HEK293 (cell line): ENCODE measurements at regions not wholly inside any gene's neighbourhood (a gene's known extent, or its start where the extent isn't known, plus 50 kb on each side); places are given as distances from the start of the nearest gene placed in this dataset.

ENCODE experiments used
- CTCF ChIA-PET: fragments of 350-600 bp; formaldehyde crosslinking; extraction: SDS; loops from one replicate; lab custom pipeline; 2021; ENCODE audit warnings: antibody characterized with exemption; lab: Yijun Ruan, JAX
- POLR2A ChIA-PET: fragments of 300-600 bp; formaldehyde crosslinking; extraction: SDS; loops from one replicate; lab custom pipeline; 2020; ENCODE audit warnings: antibody characterized with exemption, inconsistent platforms; lab: Yijun Ruan, JAX
- H3K27ac ChIP-seq: fragments of 200-500 bp; sonication (Bioruptor generic); 2 replicates; pipeline ENCODE4 v1.5.1; 2014; ENCODE audit warnings: low read depth, low read length, control low read depth, inconsistent platforms; ENCODE audit errors: extremely low read depth
- H3K36me3 ChIP-seq, 2 experiments: fragments of 200-500 bp in 1 of 2; sonication (Bioruptor generic) in 1 of 2; 1 replicate in 1 of 2; 2 replicates in 1 of 2; pipeline ENCODE4 v1.5.1; 2014 to 2017; ENCODE audit warnings: inconsistent platforms in 2 of 2, low read length in 2 of 2; ENCODE audit not compliant: control insufficient read depth in 2 of 2, insufficient read depth in 1 of 2
- H3K4me1 ChIP-seq: fragments of 200-500 bp; sonication (Bioruptor generic); 2 replicates; pipeline ENCODE4 v1.5.1; 2014; ENCODE audit warnings: mild to moderate bottlenecking, low read length, inconsistent platforms; ENCODE audit not compliant: control insufficient read depth, insufficient read depth
- H3K4me3 ChIP-seq: 2 replicates; pipeline ENCODE4 v1.5.1; 2011; ENCODE audit warnings: low read depth, mild to moderate bottlenecking, control low read depth, low read length, moderate library complexity
- H3K9me3 ChIP-seq: fragments of 200-500 bp; sonication (Bioruptor generic); 2 replicates; pipeline ENCODE4 v1.5.1; 2014; ENCODE audit warnings: low read depth, low read length, inconsistent platforms; ENCODE audit not compliant: control insufficient read depth, insufficient read depth
- BCL11A ChIP-seq: fragments of 450-650 bp; formaldehyde crosslinking; IDR thresholded peaks from 2 replicates; pipeline ENCODE4 v1.5.1; 2016; ENCODE audit warnings: low read depth, missing biosample characterization, missing genetic modification characterization
- GLI4 ChIP-seq: fragments of 450-650 bp; formaldehyde crosslinking; IDR thresholded peaks from 2 replicates; pipeline ENCODE4 v1.5.1; 2016; ENCODE audit warnings: missing biosample characterization, missing genetic modification characterization
- IKZF3 ChIP-seq: fragments of 450-650 bp; IDR thresholded peaks from 2 replicates; pipeline ENCODE4 v1.5.0; 2018; ENCODE audit warnings: missing biosample characterization, mild to moderate bottlenecking, missing genetic modification characterization, moderate library complexity
- OVOL3 ChIP-seq: fragments of 450-650 bp; formaldehyde crosslinking; IDR thresholded peaks from 2 replicates; pipeline ENCODE4 v1.5.1; 2016; ENCODE audit warnings: missing biosample characterization, missing genetic modification characterization
- TCF7L2 ChIP-seq: IDR thresholded peaks from 2 replicates; pipeline ENCODE4 v1.6.1; 2011; ENCODE audit warnings: low read depth, mild to moderate bottlenecking, inconsistent platforms, low read length, moderate library complexity, borderline replicate concordance
- ZBTB17 ChIP-seq: fragments of 450-650 bp; formaldehyde crosslinking; IDR thresholded peaks from 2 replicates; pipeline ENCODE4 v1.5.1; 2016; ENCODE audit warnings: missing biosample characterization, missing genetic modification characterization
- ZNF184 ChIP-seq: fragments of 450-650 bp; IDR thresholded peaks from 2 replicates; pipeline ENCODE4 v1.5.1; 2018; ENCODE audit warnings: missing biosample characterization, mild to moderate bottlenecking, missing genetic modification characterization
- ZNF274 ChIP-seq, 2 experiments: fragments of 200-500 bp in 1 of 2; fragments of 450-650 bp in 1 of 2; sonication (Bioruptor generic) in 1 of 2; formaldehyde crosslinking in 1 of 2; IDR thresholded peaks; 2 replicates each; pipeline versions ENCODE4 v1.5.1 to v1.6.1; 2014 to 2016; ENCODE audit warnings: borderline replicate concordance in 1 of 2, inconsistent platforms in 1 of 2, low read length in 1 of 2, missing biosample characterization in 1 of 2, missing genetic modification characterization in 1 of 2
- ZNF335 ChIP-seq: fragments of 450-650 bp; formaldehyde crosslinking; conservative IDR thresholded peaks from 2 replicates; pipeline ENCODE4 v1.5.1; 2016; ENCODE audit warnings: missing biosample characterization, missing genetic modification characterization
- ZNF404 ChIP-seq: fragments of 450-650 bp; formaldehyde crosslinking; IDR thresholded peaks from 2 replicates; pipeline ENCODE4 v1.5.1; 2017; ENCODE audit warnings: missing biosample characterization, missing genetic modification characterization
- ZNF423 ChIP-seq: fragments of 450-650 bp; formaldehyde crosslinking; IDR thresholded peaks from 2 replicates; pipeline ENCODE4 v1.5.1; 2016; ENCODE audit warnings: missing biosample characterization, missing genetic modification characterization
- ZNF654 ChIP-seq: fragments of 450-650 bp; formaldehyde crosslinking; IDR thresholded peaks from 2 replicates; pipeline ENCODE4 v1.5.1; 2016; ENCODE audit warnings: low read depth, missing biosample characterization, missing genetic modification characterization
- TF ChIP-seq, protein P1 (sequence below): fragments of 450-650 bp; formaldehyde crosslinking; IDR thresholded peaks from 2 replicates; pipeline ENCODE4 v1.5.1; 2016; ENCODE audit warnings: missing biosample characterization, missing genetic modification characterization
- TF ChIP-seq, protein P2 (sequence below): fragments of 450-650 bp; formaldehyde crosslinking; IDR thresholded peaks from 2 replicates; pipeline ENCODE4 v1.5.1; 2016; ENCODE audit warnings: missing biosample characterization, missing genetic modification characterization
- TF ChIP-seq, protein P3 (sequence below): fragments of 450-650 bp; formaldehyde crosslinking; conservative IDR thresholded peaks from 2 replicates; pipeline ENCODE4 v1.5.1; 2016; ENCODE audit warnings: low read depth, missing biosample characterization, missing genetic modification characterization

DNA sequence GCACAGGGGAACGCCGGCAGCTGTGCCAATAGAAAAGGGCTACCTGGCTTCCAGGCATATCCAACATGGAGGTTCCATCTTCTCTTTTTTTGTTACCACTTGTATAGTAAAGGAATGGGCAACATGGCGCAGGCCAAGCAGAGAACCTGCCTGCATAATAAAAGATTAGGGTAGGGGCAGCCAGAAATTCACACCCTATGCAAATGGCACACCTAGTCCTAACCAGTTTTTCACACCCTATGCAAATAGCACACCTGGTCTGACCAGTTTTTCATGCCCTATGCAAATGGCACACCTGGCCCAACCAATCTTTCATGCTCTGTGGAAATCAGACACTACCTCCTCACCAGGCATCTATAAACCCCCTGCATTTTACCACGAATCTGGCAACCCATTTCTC is 369.5 kb downstream of the IPMK start:
- ChIA-PET CTCF (no interaction called here), POLR2A (no interaction called here)
- no peaks in the 10 kb centered on the region for H3K36me3 ChIP-seq
- TF ChIP-seq OVOL3: no peak
- TF ChIP-seq, protein P1, sequence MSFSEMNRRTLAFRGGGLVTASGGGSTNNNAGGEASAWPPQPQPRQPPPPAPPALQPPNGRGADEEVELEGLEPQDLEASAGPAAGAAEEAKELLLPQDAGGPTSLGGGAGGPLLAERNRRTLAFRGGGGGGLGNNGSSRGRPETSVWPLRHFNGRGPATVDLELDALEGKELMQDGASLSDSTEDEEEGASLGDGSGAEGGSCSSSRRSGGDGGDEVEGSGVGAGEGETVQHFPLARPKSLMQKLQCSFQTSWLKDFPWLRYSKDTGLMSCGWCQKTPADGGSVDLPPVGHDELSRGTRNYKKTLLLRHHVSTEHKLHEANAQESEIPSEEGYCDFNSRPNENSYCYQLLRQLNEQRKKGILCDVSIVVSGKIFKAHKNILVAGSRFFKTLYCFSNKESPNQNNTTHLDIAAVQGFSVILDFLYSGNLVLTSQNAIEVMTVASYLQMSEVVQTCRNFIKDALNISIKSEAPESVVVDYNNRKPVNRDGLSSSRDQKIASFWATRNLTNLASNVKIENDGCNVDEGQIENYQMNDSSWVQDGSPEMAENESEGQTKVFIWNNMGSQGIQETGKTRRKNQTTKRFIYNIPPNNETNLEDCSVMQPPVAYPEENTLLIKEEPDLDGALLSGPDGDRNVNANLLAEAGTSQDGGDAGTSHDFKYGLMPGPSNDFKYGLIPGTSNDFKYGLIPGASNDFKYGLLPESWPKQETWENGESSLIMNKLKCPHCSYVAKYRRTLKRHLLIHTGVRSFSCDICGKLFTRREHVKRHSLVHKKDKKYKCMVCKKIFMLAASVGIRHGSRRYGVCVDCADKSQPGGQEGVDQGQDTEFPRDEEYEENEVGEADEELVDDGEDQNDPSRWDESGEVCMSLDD: no peak
- no peak for TF ChIP-seq IKZF3
- TF ChIP-seq ZBTB17 (tag by site-specific recombination): no peak
- no peak for TF ChIP-seq BCL11A (tag by site-specific recombination)
- TF ChIP-seq ZNF404 (tag by site-specific recombination): no peak
- no peak for TF ChIP-seq ZNF654 (tag by site-specific recombination)
- TF ChIP-seq ZNF423: no peak
- TF ChIP-seq, protein P2, sequence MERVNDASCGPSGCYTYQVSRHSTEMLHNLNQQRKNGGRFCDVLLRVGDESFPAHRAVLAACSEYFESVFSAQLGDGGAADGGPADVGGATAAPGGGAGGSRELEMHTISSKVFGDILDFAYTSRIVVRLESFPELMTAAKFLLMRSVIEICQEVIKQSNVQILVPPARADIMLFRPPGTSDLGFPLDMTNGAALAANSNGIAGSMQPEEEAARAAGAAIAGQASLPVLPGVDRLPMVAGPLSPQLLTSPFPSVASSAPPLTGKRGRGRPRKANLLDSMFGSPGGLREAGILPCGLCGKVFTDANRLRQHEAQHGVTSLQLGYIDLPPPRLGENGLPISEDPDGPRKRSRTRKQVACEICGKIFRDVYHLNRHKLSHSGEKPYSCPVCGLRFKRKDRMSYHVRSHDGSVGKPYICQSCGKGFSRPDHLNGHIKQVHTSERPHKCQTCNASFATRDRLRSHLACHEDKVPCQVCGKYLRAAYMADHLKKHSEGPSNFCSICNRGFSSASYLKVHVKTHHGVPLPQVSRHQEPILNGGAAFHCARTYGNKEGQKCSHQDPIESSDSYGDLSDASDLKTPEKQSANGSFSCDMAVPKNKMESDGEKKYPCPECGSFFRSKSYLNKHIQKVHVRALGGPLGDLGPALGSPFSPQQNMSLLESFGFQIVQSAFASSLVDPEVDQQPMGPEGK (tag by site-specific recombination): no peak
- TF ChIP-seq ZNF184 (tag by site-specific recombination): no peak
- no peak for TF ChIP-seq ZNF335 (tag by site-specific recombination)
- no peak for TF ChIP-seq TCF7L2
- no peak overlapping the region for H3K4me3 ChIP-seq
- no peaks in the 10 kb centered on the region for H3K4me1 ChIP-seq
- no peaks in the 10 kb centered on the region for H3K9me3 ChIP-seq
- H3K27ac ChIP-seq: no peak overlapping the region

DNA sequence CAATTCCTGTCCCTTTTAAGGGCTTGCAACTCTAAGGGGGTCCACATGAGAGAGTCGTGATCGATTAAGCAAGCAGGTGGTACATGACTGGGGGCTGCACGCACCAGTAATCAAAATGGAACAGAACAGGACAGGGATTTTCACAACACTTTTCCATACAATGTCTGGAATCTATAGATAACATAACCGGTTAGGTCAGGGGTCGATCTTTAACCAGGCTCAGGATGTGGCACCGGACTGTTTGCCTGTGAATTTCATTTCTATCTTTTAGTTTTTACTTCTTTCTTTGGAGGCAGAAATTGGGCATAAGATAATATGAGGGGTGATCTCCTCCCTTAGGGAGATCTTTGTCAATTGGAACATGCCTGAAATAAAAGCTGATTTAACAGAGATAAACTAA is 370.1 kb downstream of the IPMK start:
- no peaks in the 10 kb centered on the region for H3K4me1 ChIP-seq
- H3K9me3 ChIP-seq: no peaks in the 10 kb centered on the region
- no peak for TF ChIP-seq GLI4 (tag by site-specific recombination)
- TF ChIP-seq ZNF274 (IDR thresholded peaks at IDR 0.05; ENCODE audit: low read length): no peak
- TF ChIP-seq ZNF274 (tag by site-specific recombination; IDR thresholded peaks at IDR 0.05; ENCODE audit: borderline replicate concordance): no peak
- TF ChIP-seq, protein P3, sequence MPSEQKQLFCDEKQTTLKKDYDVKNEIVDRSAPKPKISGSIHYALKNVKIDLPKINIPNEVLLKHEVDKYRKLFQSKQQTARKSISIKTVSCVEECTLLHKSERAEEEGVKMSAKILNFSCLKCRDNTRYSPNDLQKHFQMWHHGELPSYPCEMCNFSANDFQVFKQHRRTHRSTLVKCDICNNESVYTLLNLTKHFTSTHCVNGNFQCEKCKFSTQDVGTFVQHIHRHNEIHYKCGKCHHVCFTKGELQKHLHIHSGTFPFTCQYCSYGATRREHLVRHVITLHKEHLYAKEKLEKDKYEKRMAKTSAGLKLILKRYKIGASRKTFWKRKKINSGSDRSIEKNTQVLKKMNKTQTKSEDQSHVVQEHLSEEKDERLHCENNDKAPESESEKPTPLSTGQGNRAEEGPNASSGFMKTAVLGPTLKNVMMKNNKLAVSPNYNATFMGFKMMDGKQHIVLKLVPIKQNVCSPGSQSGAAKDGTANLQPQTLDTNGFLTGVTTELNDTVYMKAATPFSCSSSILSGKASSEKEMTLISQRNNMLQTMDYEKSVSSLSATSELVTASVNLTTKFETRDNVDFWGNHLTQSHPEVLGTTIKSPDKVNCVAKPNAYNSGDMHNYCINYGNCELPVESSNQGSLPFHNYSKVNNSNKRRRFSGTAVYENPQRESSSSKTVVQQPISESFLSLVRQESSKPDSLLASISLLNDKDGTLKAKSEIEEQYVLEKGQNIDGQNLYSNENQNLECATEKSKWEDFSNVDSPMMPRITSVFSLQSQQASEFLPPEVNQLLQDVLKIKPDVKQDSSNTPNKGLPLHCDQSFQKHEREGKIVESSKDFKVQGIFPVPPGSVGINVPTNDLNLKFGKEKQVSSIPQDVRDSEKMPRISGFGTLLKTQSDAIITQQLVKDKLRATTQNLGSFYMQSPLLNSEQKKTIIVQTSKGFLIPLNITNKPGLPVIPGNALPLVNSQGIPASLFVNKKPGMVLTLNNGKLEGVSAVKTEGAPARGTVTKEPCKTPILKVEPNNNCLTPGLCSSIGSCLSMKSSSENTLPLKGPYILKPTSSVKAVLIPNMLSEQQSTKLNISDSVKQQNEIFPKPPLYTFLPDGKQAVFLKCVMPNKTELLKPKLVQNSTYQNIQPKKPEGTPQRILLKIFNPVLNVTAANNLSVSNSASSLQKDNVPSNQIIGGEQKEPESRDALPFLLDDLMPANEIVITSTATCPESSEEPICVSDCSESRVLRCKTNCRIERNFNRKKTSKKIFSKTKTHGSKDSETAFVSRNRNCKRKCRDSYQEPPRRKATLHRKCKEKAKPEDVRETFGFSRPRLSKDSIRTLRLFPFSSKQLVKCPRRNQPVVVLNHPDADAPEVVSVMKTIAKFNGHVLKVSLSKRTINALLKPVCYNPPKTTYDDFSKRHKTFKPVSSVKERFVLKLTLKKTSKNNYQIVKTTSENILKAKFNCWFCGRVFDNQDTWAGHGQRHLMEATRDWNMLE (tag by site-specific recombination): no peak
- H3K36me3 ChIP-seq: no peaks in the 10 kb centered on the region
- no peak overlapping the region for H3K4me3 ChIP-seq
- POLR2A ChIA-PET: no interaction called here
- H3K27ac ChIP-seq: no peak overlapping the region
- CTCF ChIA-PET: no interaction called here
